GM23338 (cell line): ENCODE measurements at regions not wholly inside any gene's neighbourhood (a gene's known extent, or its start where the extent isn't known, plus 50 kb on each side); places are given as distances from the start of the nearest gene placed in this dataset.

Source experiments
- ATAC-seq: fragments of 200-7000 bp; cut with Tn5 transposase; 3 replicates; pipeline ENCODE4 v1.9.1; 2020
- DNase-seq: peaks from one replicate; pipeline ENCODE4 v3.0.0-alpha.2; 2015; ENCODE audit warnings: low spot score
- H2AFZ ChIP-seq: fragments of 200-600 bp; sonication (generic); 2 replicates; pipeline ENCODE4 v1.8.0; 2016; ENCODE audit warnings: antibody characterized with exemption, mild to moderate bottlenecking, moderate library complexity
- H3F3A ChIP-seq: fragments of 200-600 bp; sonication (generic); replicated peaks from 2 replicates; pipeline ENCODE4 v1.8.0; 2017; ENCODE audit warnings: antibody characterized with exemption, mixed run types, low read depth
- H3K27ac ChIP-seq: fragments of 200-600 bp; sonication (generic); 2 replicates; pipeline ENCODE4 v1.6.1; 2016; ENCODE audit warnings: low read depth
- H3K27me3 ChIP-seq: fragments of 200-600 bp; sonication (generic); 2 replicates; pipeline ENCODE4 v1.8.0; 2016; ENCODE audit warnings: mild to moderate bottlenecking, mixed run types, moderate library complexity; ENCODE audit not compliant: insufficient read depth
- H3K36me3 ChIP-seq: fragments of 200-600 bp; sonication (generic); 2 replicates; pipeline ENCODE4 v1.8.0; 2016; ENCODE audit warnings: mild to moderate bottlenecking; ENCODE audit not compliant: insufficient read depth
- H3K4me1 ChIP-seq: fragments of 200-600 bp; sonication (generic); 2 replicates; pipeline ENCODE4 v1.8.0; 2016; ENCODE audit warnings: mild to moderate bottlenecking, moderate library complexity; ENCODE audit not compliant: insufficient read depth
- H3K4me2 ChIP-seq: fragments of 200-600 bp; sonication (generic); 2 replicates; pipeline ENCODE4 v1.7.1; 2017; ENCODE audit warnings: mixed run types
- H3K4me3 ChIP-seq: fragments of 200-600 bp; sonication (generic); 2 replicates; pipeline ENCODE4 v1.6.1; 2016; ENCODE audit warnings: mixed run types
- H3K79me2 ChIP-seq: fragments of 200-600 bp; sonication (generic); replicated peaks from 2 replicates; pipeline ENCODE4 v1.8.0; 2017; ENCODE audit warnings: mild to moderate bottlenecking; ENCODE audit not compliant: insufficient read depth
- H3K9me2 ChIP-seq: fragments of 200-600 bp; sonication (generic); 2 replicates; pipeline ENCODE4 v1.8.0; 2017; ENCODE audit not compliant: insufficient read depth
- H4K20me1 ChIP-seq: fragments of 200-600 bp; sonication (generic); replicated peaks from 2 replicates; pipeline ENCODE4 v1.8.0; 2017; ENCODE audit warnings: mild to moderate bottlenecking; ENCODE audit not compliant: insufficient read depth
- H3K27ac Mint-ChIP-seq: 2 replicates; pipeline ENCODE4 v1.8.0; 2020; ENCODE audit warnings: inconsistent platforms, mild to moderate bottlenecking, moderate library complexity, mixed read lengths
- H3K27me3 Mint-ChIP-seq: 3 replicates; pipeline ENCODE4 v1.8.0; 2022; ENCODE audit warnings: low read depth, mild to moderate bottlenecking, moderate library complexity, mixed read lengths, inconsistent platforms; ENCODE audit not compliant: insufficient read depth, poor library complexity
- H3K36me3 Mint-ChIP-seq: 3 replicates; pipeline ENCODE4 v1.8.0; 2021; ENCODE audit warnings: low read depth, mild to moderate bottlenecking, inconsistent platforms, moderate library complexity, mixed read lengths
- H3K4me1 Mint-ChIP-seq: 3 replicates; pipeline ENCODE4 v1.8.0; 2020; ENCODE audit warnings: mild to moderate bottlenecking, inconsistent platforms, mixed read lengths
- H3K4me3 Mint-ChIP-seq: 3 replicates; pipeline ENCODE4 v1.8.0; 2021; ENCODE audit warnings: moderate library complexity, mild to moderate bottlenecking, inconsistent platforms, mixed read lengths
- H3K9me3 Mint-ChIP-seq: 3 replicates; pipeline ENCODE4 v1.8.0; 2020; ENCODE audit warnings: moderate library complexity, mild to moderate bottlenecking, inconsistent platforms, mixed read lengths
- CTCF ChIP-seq, 2 experiments: fragments of 200-600 bp in 1 of 2; sonication (generic) in 1 of 2; conservative IDR thresholded peaks; 2 replicates each; pipeline versions ENCODE4 v1.5.1 to v1.6.1; 2016 to 2017; ENCODE audit warnings: antibody characterized with exemption in 2 of 2, low read depth in 2 of 2, mild to moderate bottlenecking in 2 of 2, moderate library complexity in 1 of 2
- EZH2 ChIP-seq: fragments of 200-600 bp; sonication (generic); IDR thresholded peaks from one replicate; pipeline ENCODE4 v1.8.0; 2017; ENCODE audit warnings: antibody characterized with exemption, mild to moderate bottlenecking, low read depth; ENCODE audit not compliant: unreplicated experiment
- POLR2AphosphoS5 ChIP-seq: IDR thresholded peaks from 2 replicates; pipeline ENCODE4 v1.6.1; 2016; ENCODE audit warnings: antibody characterized with exemption, low read depth
- STAT1 ChIP-seq: IDR thresholded peaks from one replicate; pipeline ENCODE4 v1.6.1; 2016; ENCODE audit warnings: antibody characterized with exemption; ENCODE audit not compliant: unreplicated experiment
- TF ChIP-seq, protein P1 (sequence below): IDR thresholded peaks from one replicate; pipeline ENCODE4 v1.6.1; 2018; ENCODE audit warnings: antibody characterized with exemption; ENCODE audit not compliant: unreplicated experiment

GRCh38 chr2:207282916-207283315 lies 117.2 kb upstream of the KLF7 start:
- H3K36me3 Mint-ChIP-seq: no peaks in the 10 kb centered on the region

GRCh38 chr2:207283356-207283755 lies 117.6 kb upstream of the KLF7 start:
- H3K27ac Mint-ChIP-seq: no peak overlapping the region
- H3K9me3 Mint-ChIP-seq: no peaks in the 10 kb centered on the region
- TF ChIP-seq POLR2AphosphoS5 (no peak), STAT1 (no peak), CTCF (conservative IDR thresholded peaks at IDR 0.05; ENCODE audit: low read depth in 2 of 2) (no peak)
- TF ChIP-seq, protein P1, sequence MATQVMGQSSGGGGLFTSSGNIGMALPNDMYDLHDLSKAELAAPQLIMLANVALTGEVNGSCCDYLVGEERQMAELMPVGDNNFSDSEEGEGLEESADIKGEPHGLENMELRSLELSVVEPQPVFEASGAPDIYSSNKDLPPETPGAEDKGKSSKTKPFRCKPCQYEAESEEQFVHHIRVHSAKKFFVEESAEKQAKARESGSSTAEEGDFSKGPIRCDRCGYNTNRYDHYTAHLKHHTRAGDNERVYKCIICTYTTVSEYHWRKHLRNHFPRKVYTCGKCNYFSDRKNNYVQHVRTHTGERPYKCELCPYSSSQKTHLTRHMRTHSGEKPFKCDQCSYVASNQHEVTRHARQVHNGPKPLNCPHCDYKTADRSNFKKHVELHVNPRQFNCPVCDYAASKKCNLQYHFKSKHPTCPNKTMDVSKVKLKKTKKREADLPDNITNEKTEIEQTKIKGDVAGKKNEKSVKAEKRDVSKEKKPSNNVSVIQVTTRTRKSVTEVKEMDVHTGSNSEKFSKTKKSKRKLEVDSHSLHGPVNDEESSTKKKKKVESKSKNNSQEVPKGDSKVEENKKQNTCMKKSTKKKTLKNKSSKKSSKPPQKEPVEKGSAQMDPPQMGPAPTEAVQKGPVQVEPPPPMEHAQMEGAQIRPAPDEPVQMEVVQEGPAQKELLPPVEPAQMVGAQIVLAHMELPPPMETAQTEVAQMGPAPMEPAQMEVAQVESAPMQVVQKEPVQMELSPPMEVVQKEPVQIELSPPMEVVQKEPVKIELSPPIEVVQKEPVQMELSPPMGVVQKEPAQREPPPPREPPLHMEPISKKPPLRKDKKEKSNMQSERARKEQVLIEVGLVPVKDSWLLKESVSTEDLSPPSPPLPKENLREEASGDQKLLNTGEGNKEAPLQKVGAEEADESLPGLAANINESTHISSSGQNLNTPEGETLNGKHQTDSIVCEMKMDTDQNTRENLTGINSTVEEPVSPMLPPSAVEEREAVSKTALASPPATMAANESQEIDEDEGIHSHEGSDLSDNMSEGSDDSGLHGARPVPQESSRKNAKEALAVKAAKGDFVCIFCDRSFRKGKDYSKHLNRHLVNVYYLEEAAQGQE: no peak

More at GRCh38 chr2:207282916-207283315, 117.2 kb upstream of the KLF7 start:
- Mint-ChIP-seq H3K27ac (no peak overlapping the region), H3K4me1 (peaks cover 18% of the 10 kb centered on the region; the same call in 2 of the 3 replicates), H3K9me3 (no peaks in the 10 kb centered on the region), H3K4me3 (no peak overlapping the region), H3K27me3 (no peaks in the 10 kb centered on the region)
- Histone ChIP-seq H3F3A (no peaks in the 10 kb centered on the region), H4K20me1 (no peaks in the 10 kb centered on the region), H3K79me2 (no peaks in the 10 kb centered on the region), H2AFZ (peak overlapping the region; percentile 44; the same call in 1 of the 2 replicates), H3K27me3 (no peaks in the 10 kb centered on the region), H3K4me3 (no peak overlapping the region), H3K36me3 (no peaks in the 10 kb centered on the region), H3K4me1 (peaks cover 12% of the 10 kb centered on the region; the same call in 1 of the 2 replicates), H3K4me2 (no peak overlapping the region), H3K9me2 (no peaks in the 10 kb centered on the region), H3K27ac (no peak overlapping the region)
- ATAC-seq (no peak), DNase-seq (no peak)
- no peak for TF ChIP-seq EZH2
- TF ChIP-seq, protein P1: no peak

More at GRCh38 chr2:207283356-207283755, 117.6 kb upstream of the KLF7 start:
- no peak for DNase-seq
- Histone ChIP-seq H3K27me3 (no peaks in the 10 kb centered on the region), H2AFZ (peak overlapping the region; percentile 44; the same call in 1 of the 2 replicates), H3K4me2 (no peak overlapping the region), H4K20me1 (no peaks in the 10 kb centered on the region), H3K4me3 (no peak overlapping the region), H3K79me2 (no peaks in the 10 kb centered on the region), H3K9me2 (no peaks in the 10 kb centered on the region), H3K4me1 (peaks cover 12% of the 10 kb centered on the region), H3F3A (no peaks in the 10 kb centered on the region), H3K36me3 (no peaks in the 10 kb centered on the region), H3K27ac (no peak overlapping the region)
- H3K4me1 Mint-ChIP-seq: peaks cover 18% of the 10 kb centered on the region; the same call in 2 of the 3 replicates
- H3K27me3 Mint-ChIP-seq: no peaks in the 10 kb centered on the region
- H3K4me3 Mint-ChIP-seq: no peak overlapping the region
- no peaks in the 10 kb centered on the region for H3K36me3 Mint-ChIP-seq
- peak; percentile 67 for ATAC-seq
